ENCODE measurements at regions not wholly inside any gene's neighbourhood (a gene's known extent, or its start where the extent isn't known, plus 50 kb on each side); places are given as distances from the start of the nearest gene placed in this dataset.

- no peak overlapping the region for H3K56ac ChIP-seq (ENCODE audit: insufficient read length, low read depth, low read length)
- no peak for TF ChIP-seq CTCF (conservative IDR thresholded peaks at IDR 0.05)
- H3K4me3 Mint-ChIP-seq, result no peak overlapping the region
Observed at GRCh38 chr1:198047913-198048312, 108.9 kb upstream of the NEK7 start.

More at GRCh38 chr1:198047913-198048312, 108.9 kb upstream of the NEK7 start:
- Histone ChIP-seq H3K23me2 (ENCODE audit: insufficient read length, low read depth, low read length, poor library complexity, severe bottlenecking) (no peaks in the 10 kb centered on the region), H3K4me1 (ENCODE audit: insufficient read depth, low read length) (no peaks in the 10 kb centered on the region), H3K79me1 (ENCODE audit: insufficient read depth, low read depth, low read length, poor library complexity, severe bottlenecking) (no peaks in the 10 kb centered on the region), H4K8ac (replicated peaks; ENCODE audit: insufficient read length, low read depth, low read length) (no peak overlapping the region), H3K27me3 (ENCODE audit: insufficient read depth, low read length) (no peaks in the 10 kb centered on the region), H3K9me3 (ENCODE audit: control insufficient read depth, low read depth, low read length) (no peaks in the 10 kb centered on the region), H4K20me1 (ENCODE audit: control insufficient read depth, insufficient read depth, insufficient read length) (no peaks in the 10 kb centered on the region), H3K23ac (ENCODE audit: insufficient read length, low read depth, low read length) (no peak overlapping the region), H2BK20ac (ENCODE audit: low read depth, low read length, poor library complexity, severe bottlenecking) (no peak overlapping the region), H2BK5ac (ENCODE audit: insufficient read length, low read length) (no peak overlapping the region), H2AK5ac (ENCODE audit: insufficient read length, low read length) (no peak overlapping the region), H4K91ac (ENCODE audit: insufficient read length, low read depth, low read length) (no peak overlapping the region), H4K5ac (ENCODE audit: insufficient read length, low read depth, low read length) (no peak overlapping the region), H2AFZ (ENCODE audit: low read length) (no peak overlapping the region), H3K14ac (ENCODE audit: insufficient read depth, low read length) (no peak overlapping the region), H3K9ac (ENCODE audit: extremely low read depth, insufficient read length, low read length) (no peak overlapping the region), H3K79me2 (ENCODE audit: insufficient read depth, low read length) (no peaks in the 10 kb centered on the region), H3K27ac (ENCODE audit: insufficient read length, low read depth, low read length) (no peak overlapping the region), H3K4me2 (ENCODE audit: insufficient read depth, insufficient read length, low read length) (no peak overlapping the region), H3T11ph (ENCODE audit: low read length) (no peak overlapping the region), H2BK12ac (ENCODE audit: insufficient read length, low read depth, low read length) (no peak overlapping the region), H2BK15ac (ENCODE audit: low read depth, low read length) (no peak overlapping the region), H3K18ac (ENCODE audit: insufficient read length, low read depth, low read length) (no peak overlapping the region), H3K4ac (ENCODE audit: low read depth, low read length) (no peak overlapping the region), H2BK120ac (ENCODE audit: low read depth, low read length, poor library complexity, severe bottlenecking) (no peak overlapping the region)
- H3K4me1 Mint-ChIP-seq, result no peaks in the 10 kb centered on the region
- H3K9me3 Mint-ChIP-seq, result no peaks in the 10 kb centered on the region
- H3K36me3 Mint-ChIP-seq (ENCODE audit: insufficient read depth in 1 of 3, low read depth in 3 of 3), result no peaks in the 10 kb centered on the region
- DNase-seq, result no peak
- H3K27me3 Mint-ChIP-seq (ENCODE audit: low read depth), result no peaks in the 10 kb centered on the region; the same call in 1 of the 2 replicates
- H3K27ac Mint-ChIP-seq, result no peak overlapping the region
